Kidney epithelial cell (primary cell): ENCODE measurements at regions not wholly inside any gene's neighbourhood (a gene's known extent, or its start where the extent isn't known, plus 50 kb on each side); places are given as distances from the start of the nearest gene placed in this dataset.

ENCODE experiments used
- DNase-seq: peaks from one replicate; pipeline ENCODE4 v3.0.0-alpha.2; 2010; ENCODE audit warnings: low read depth
- H3K27me3 ChIP-seq: 2 replicates; pipeline ENCODE4 v1.6.0; 2011; ENCODE audit warnings: low read length; ENCODE audit not compliant: control insufficient read depth, insufficient read depth
- H3K36me3 ChIP-seq: 2 replicates; pipeline ENCODE4 v1.5.1; 2011; ENCODE audit warnings: low read length; ENCODE audit not compliant: control insufficient read depth, insufficient read depth
- H3K4me3 ChIP-seq: 2 replicates; pipeline ENCODE4 v1.5.1; 2011; ENCODE audit warnings: low read depth, mild to moderate bottlenecking, control low read depth, low read length
- CTCF ChIP-seq: IDR thresholded peaks from 2 replicates; pipeline ENCODE4 v1.5.1; 2011; ENCODE audit warnings: mild to moderate bottlenecking, moderate library complexity, low read length, control low read depth, inconsistent platforms; ENCODE audit not compliant: insufficient read depth, poor library complexity, severe bottlenecking

DNA sequence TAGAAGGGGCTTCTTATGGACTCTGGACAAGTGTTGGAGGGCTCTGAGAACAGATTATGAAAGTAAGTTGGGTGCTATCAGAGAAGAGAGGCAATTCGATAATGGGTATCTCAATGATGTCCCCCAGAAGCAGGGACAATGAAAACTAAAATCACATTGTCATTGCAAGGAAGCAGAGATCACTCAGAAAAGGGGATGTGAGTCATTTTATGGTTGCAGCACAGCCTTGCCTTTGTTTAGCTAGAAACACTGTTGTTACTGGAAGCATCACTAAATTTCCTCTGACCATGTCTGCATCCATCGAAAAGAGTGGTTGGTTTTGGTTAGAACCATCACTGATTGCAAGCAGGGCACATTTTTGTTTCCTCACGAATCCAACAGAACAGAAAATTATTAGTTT is 246.8 kb upstream of the NWD2 start:
- DNase-seq, result no peak
- TF ChIP-seq CTCF, result no peak
- H3K4me3 ChIP-seq, result no peak overlapping the region
- H3K36me3 ChIP-seq, result no peaks in the 10 kb centered on the region
- no peaks in the 10 kb centered on the region for H3K27me3 ChIP-seq

DNA sequence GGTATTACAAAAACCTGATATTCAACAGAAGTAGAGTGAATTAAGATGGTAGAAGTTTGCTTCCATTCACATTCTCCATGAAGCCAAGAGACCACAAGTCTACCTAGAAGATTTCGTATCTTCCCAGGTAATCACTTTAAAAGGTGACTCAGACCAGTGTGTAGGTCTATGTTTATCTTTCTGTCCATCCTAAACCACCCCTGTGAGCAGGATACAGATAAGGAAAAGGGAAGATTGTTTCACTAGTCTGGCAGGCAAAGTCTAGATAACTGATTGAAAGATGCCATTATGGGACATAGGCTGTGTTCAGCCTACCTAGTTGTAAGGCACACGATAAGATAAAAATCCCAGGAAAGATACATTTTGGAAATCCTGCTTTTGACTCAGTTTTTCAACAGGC is 244.3 kb upstream of the NWD2 start:
- TF ChIP-seq CTCF, result no peak
- Histone ChIP-seq H3K36me3 (no peaks in the 10 kb centered on the region), H3K4me3 (no peak overlapping the region), H3K27me3 (no peaks in the 10 kb centered on the region)
- DNase-seq, result no peak

DNA sequence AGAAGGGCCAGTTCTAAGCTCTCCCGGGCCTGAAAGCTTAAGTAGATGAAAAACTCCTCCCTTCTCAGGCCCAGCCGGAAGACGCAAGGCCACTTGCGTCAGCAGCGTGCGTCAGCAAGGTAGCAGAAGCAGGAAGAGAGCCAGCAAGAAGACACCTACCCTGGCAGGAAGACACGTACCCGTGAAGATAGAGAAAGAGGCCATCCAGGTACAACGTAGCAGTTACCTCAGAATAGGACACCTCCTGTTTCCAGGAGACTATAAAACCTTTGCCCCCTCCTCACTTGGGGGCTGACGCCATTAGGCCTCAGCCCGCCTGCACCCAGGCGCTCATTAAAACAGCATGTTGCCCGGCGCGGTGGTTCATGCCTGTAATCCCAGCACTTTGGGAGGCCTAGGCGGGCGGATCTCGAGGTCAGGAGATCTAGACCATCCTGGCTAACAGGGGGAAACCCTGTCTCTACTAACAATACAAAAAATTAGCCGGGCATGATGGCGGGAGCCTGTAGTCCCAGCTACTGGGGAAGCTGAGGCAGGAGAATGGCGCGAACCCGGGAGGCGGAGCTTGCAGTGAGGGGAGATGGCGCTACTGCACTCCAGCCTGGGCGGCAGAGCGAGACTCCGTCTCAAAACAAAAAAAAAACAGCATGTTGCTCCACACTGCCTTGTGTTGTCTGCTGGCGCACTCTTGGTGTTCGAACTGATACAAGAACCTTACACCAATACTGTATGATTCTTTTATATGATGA is 242.7 kb upstream of the NWD2 start:
- no peaks in the 10 kb centered on the region for H3K36me3 ChIP-seq
- no peak for TF ChIP-seq CTCF
- DNase-seq, result no peak
- no peaks in the 10 kb centered on the region for H3K27me3 ChIP-seq
- H3K4me3 ChIP-seq, result no peak overlapping the region

DNA sequence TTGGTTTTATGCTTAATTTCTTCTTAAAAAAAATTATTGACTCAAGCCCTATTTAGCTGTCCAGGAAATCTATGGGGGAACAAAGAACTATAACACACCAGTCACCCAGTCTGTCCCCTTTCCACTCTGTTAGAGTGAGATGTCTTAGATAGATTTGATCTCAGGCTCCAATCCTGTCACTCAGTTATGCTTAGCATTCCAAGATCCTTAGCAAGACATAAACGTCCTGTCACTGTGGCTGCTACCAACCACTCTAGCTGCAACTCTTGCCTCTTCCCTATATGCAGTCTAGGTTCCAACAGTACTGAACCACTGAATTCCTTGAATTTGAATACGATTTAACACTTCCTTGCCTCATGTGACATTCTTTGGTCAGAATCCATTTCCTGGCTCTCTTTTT is 241.9 kb upstream of the NWD2 start:
- H3K36me3 ChIP-seq, result no peaks in the 10 kb centered on the region
- no peak for TF ChIP-seq CTCF
- no peak overlapping the region for H3K4me3 ChIP-seq
- DNase-seq, result no peak
- no peaks in the 10 kb centered on the region for H3K27me3 ChIP-seq

DNA sequence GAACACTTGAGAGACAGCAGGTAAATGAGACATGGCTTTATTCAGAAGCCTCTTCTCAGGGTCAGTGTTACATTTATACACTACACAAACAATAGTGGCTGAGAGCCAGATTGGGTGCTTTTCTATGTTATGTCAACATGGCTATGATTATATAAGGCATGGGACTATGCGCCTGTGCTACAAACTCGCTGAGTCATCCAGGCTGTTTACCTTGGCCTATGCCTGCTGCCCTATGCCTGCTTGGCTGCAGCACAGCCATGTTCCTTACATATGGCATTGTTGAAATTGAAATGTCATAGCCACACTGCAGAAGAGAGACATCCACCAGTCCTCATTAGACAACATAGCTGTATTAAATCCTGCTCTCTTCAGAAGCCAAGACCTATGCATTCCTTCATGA is 236.3 kb upstream of the NWD2 start:
- Histone ChIP-seq H3K27me3 (no peaks in the 10 kb centered on the region), H3K36me3 (no peaks in the 10 kb centered on the region), H3K4me3 (no peak overlapping the region)
- no peak for DNase-seq
- TF ChIP-seq CTCF, result no peak

DNA sequence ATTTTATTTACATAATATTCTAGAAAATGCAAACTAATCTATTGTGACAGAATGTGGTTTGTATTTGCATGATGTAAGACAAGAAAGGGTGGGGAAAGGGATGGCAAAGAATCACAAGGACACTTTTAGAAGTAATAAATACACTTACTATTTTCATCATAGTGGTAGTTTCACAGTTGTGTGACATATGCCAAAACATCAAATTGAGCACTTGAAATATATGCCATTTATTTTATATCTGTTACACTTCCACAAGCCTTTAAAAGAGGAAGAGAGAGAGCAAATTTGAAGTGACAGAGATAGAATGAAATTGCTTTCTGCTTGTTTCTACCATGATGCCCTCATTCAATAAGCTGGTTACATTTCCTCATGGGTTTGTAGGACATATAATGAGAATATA is 230.0 kb upstream of the NWD2 start:
- Histone ChIP-seq H3K36me3 (no peaks in the 10 kb centered on the region), H3K4me3 (no peak overlapping the region), H3K27me3 (no peaks in the 10 kb centered on the region)
- TF ChIP-seq CTCF, result no peak
- no peak for DNase-seq
